DMS 273 treated with DMSO at 0.1 percent for 48 hours (cell line): ENCODE measurements at regions not wholly inside any gene's neighbourhood (a gene's known extent, or its start where the extent isn't known, plus 50 kb on each side); places are given as distances from the start of the nearest gene placed in this dataset.
"Not testable (repeated sequence)": the region's sequence is repeated elsewhere in the genome, so short reads cannot be mapped to it uniquely, and the experiment has no call there.

Experiments used
- DNase-seq: peaks from one replicate; lab custom pipeline; 2025; lab: John Stamatoyannopoulos, UW

DNA sequence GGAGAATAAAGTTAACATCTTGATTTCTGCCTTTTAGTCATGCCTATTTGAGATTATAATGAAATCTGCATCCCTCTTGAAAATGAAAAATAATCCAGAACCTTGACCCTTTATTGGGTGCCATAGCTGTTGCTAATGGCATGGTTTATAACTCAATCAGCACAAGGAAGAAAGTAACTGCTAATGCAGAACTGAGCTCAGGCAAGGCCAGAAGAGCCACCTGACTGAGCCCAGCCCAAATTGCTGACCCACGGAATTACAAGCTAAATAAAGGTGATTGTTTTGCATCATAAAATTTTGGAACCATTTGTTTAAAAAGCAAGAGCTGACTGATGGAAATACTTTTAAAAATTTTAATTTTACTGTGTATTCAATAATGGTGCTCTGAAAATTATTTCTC, 76.4 kb upstream of the TBL1X start:
- DNase-seq = no peak

DNA sequence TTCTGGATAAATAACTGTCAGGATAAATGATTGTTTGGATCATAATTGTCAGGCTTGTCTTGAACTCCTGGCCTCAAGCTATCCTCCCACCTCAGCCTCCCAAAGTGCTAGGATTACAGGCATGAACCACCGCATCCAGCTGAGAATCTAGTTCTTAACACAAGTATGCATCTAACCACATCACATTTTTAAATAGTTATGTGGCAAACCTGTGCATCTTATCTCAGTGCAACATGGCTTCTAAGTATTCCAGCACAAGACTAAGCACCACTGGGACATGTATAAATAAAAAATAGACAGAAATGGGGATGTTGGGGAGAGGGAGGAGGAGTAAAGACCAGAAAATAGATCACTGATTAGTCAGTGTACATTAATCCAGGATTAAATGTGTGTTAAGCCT, 74.7 kb upstream of the TBL1X start:
- no peak for DNase-seq

DNA sequence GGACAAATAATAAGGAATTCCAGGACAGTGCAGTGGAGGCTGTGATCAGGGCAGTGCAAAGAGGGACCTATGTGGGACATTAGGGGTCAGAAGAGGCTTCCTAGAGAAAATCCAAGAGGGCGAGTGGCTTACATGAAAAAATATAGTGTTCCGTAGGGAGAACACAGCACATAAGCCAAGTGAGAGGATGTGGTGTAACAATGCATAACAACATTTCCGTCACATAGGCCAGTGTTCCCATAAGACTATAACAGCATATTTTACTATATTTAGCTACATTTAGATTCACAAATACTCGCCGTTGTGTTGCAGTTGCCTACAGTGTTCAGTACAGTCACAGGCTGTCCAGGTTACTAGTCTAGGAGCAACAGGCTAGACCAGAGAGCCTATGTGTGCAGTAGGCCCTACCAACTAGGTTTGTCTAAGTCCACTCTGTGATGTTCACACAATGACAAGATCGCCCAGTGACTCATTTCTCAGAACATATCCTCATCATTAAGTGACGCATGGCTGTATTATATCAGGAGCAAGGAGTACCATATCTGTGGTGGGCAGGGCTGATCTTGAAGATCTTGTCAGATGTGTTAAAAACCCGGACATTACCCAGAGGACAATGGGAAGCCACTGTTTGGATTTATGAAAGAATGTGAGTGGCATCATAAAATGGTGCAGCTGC, 74.0 kb upstream of the TBL1X start:
- no peak for DNase-seq

DNA sequence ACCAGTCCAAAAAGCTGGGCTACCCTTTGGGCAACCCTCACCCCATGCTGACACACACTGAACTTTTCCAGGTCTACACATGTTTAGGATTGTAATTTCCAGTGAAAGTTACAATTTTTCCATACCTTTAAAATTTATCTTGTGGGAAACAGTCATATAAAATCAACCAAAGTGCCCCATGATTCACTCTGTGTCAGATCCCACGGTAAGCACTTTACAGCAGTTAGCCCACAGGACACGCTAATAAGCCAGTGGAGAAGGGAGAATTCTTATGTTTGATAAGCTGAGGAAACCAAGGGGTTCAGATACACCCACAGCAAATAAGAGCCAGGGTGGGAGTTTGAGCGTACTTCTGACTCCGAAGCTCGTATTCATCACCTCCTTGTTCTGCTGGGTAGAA, 72.4 kb upstream of the TBL1X start:
- DNase-seq = no peak

DNA sequence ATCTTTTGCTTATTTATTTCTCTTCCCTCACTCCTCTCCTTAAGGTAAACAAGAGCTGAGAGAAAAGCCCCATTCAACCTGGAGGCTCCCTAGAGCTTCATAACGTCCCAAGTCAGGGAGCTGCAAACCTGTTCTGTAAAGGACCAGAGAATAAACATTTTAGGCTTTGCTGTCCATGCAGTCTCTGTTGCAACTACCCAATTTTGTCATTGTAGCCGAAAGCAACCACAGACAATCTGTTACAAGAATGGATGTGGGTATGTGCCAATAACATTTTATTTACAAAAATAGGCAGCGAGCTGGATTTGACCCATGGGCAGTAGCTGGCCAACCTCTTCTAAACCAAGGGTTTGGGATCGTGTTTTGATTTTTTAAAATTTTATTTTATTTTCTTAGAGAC, 71.3 kb upstream of the TBL1X start:
- no peak for DNase-seq

DNA sequence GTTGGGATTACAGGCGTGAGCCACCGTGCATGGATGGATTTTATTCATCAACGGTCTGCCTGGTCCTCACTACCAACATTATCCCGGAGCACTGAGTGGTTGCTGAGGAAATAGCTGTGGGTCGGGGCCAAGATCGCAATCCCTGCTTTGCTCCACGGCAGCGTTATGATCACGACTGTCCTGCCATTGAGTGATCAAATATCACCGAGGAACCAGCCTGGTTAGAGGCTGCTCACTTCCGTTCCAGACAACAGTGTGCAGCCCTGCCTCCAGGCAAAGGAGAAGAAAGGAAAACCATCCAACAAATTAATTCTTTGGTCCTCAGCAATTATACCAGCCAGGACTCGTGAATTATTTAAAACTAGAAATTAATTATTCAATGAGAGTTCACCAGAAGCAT, 70.6 kb upstream of the TBL1X start:
- no peak for DNase-seq

DNA sequence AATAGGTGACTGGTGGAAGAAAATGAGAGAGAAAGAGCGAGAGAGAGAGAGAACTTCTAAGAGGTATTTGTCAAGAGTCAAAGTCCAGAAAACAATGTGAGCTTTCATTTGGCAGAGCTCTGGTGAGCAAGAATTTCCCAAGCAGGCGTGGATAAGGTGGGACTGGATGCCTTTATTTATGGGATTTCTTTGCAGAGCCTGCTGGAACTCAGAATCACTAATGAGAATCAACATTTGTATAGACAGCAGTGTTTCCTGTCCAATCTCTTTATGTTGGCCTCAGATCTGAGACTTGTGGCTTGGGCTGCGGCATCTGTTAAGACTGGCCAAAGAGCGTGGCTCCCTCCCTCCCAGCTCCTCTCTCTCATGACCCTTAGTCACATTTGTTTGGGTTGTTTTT, 67.9 kb upstream of the TBL1X start:
- DNase-seq = no peak

DNA sequence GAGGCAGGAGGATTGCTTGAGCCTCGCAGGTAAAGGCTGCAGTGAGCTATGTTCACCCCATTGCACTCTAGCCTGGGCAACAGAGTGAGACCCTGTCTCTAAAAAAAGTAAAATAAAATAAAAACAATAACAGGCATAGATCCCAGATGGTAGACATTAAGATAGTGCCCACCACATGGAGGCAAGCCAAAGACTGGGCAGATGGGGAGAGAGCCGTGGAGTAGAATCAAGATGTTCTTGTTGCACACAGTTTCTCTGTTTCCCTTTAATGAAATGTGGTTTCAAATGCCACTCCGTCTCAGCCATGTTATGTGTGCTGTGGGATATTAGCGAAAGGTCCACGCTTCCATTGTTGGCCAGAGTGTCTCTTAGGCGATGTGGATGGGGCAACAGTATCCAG, 63.8 kb upstream of the TBL1X start:
- DNase-seq = no peak

DNA sequence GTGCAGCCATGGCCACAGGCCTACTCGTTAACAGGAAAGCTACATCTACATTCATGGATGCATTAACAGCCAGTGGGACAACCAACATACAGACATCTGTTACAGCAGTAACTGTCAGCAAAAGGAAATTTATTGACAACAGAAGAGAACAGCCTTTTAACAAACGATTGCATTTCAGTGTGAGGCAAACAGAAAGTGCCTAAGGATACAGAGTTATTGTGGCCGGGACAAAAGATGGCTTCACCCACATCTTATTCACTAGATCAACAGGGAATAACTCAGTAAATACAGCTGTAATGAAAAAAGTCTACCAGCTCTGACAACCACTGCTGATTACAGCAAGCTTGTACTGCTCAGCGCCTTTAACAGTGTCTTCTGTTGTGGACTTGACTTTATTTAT, 61.5 kb upstream of the TBL1X start:
- DNase-seq = no peak

DNA sequence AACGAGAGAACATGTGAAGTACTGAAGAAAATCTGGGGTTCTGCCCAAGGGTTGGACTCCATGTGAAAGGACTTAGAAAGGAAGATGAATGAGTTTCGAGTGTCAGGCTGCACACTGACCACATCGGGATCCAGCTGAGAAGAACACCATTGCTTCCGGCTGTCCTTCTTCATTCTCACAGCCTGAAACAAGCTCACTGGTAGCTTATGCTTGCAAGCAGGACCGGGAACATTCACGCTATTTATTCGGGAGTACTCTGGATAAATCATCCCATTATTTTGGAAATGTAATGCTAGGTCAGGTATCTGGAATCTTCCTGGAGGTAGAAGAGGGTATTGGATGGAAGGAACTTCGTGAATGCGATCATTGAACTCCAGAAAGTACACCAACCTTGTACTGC, 59.2 kb upstream of the TBL1X start:
- DNase-seq = not testable (repeated sequence)

DNA sequence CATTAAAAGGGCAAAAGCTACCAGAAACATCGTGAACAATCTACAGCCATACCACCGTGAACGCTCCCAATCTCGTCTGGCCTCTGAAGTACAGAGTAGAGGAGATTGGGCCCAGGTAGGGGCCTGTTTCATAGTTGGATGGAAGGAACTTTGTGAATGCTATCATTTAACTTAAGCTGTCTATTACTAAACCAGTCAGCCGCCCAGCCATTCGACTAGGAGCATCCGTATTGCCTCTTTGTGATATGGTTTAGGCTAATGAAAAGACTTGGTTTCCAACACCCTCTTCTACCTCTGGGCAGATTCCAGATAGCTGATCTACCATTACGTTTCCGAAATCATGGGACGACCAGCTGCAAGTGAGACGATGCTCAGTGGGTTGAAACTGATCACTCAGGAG, 54.0 kb upstream of the TBL1X start:
- not testable (repeated sequence) for DNase-seq

DNA sequence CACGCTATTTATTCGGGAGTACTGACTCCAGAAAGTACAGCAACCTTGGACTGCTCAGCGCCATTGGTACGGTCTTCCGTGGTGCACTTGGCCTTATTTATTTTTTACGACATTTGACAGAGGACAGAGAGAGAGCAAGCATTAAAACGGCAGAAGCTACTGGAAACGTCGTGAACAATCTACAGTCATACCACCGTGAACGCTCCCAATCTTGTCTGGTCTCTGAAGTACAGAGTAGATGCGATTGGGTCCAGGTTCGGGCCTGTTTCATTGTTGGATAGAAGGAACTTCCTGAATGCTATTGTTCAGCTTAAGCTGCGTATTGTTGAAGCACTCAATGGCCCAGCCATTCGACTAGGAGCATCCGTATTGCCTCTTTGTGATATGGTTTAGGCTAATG, 53.2 kb upstream of the TBL1X start:
- DNase-seq = not testable (repeated sequence)

DNA sequence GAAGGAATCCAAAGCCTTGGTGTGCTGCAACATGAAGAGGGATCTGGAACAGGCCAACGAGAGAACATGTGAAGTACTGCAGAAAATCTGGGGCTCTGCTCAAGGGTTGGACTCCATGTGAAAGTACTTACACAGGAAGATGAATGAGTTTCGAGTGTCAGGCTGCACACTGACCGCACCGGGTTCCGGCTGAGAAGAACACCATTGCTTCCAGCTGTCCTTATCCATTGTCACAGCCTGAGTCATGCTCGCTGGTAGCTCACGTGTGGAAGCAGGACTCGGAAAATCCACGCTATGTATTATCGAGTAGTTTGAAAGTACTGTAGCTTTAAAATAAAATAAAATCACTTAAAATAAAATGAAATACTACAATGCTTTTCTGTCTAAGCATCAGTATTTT, 50.4 kb upstream of the TBL1X start:
- no peak for DNase-seq
